ENCODE measurements at regions not wholly inside any gene's neighbourhood (a gene's known extent, or its start where the extent isn't known, plus 50 kb on each side); places are given as distances from the start of the nearest gene placed in this dataset.

GRCh38 chr3:102087236-102087635 is 237.9 kb downstream of the NFKBIZ start:
- H3K4me3 ChIP-seq (ENCODE audit: low read depth in 1 of 2, low read length in 2 of 2), result no peak overlapping the region
- peaks cover 7% of the 10 kb centered on the region for H3K27me3 ChIP-seq (ENCODE audit: insufficient read depth, low read length, poor library complexity)
- H3K79me2 ChIP-seq (ENCODE audit: insufficient read depth, low read length), result no peaks in the 10 kb centered on the region
- ATAC-seq (ENCODE audit: insufficient read depth, low read depth) (no peak), DNase-seq (no peak)
- H3K36me3 ChIP-seq (ENCODE audit: insufficient read depth, low read length), result no peaks in the 10 kb centered on the region
- H3K4me2 ChIP-seq (ENCODE audit: insufficient read depth, low read length), result no peak overlapping the region
- H3K27ac ChIP-seq (ENCODE audit: low read length), result no peak overlapping the region
- H3K4me1 ChIP-seq (ENCODE audit: insufficient read depth, low read length), result no peaks in the 10 kb centered on the region
- no peaks in the 10 kb centered on the region for H4K20me1 ChIP-seq (ENCODE audit: insufficient read depth, low read length)
- no peak overlapping the region for H2AFZ ChIP-seq (ENCODE audit: low read depth, low read length)
- TF ChIP-seq CTCF (IDR thresholded peaks at IDR 0.05; ENCODE audit: borderline replicate concordance, extremely low read depth, low read length, poor library complexity, severe bottlenecking) (no peak), EZH2 (IDR thresholded peaks at IDR 0.05; ENCODE audit: borderline replicate concordance, low read depth, low read length, severe bottlenecking) (no peak)
- H3K9ac ChIP-seq (ENCODE audit: low read depth, low read length), result no peak overlapping the region
- no peaks in the 10 kb centered on the region for H3K9me3 ChIP-seq (ENCODE audit: insufficient read depth, low read length, severe bottlenecking)

- Histone ChIP-seq H3K4me2 (ENCODE audit: insufficient read depth, low read length) (no peak overlapping the region), H3K9me3 (ENCODE audit: insufficient read depth, low read length, severe bottlenecking) (no peaks in the 10 kb centered on the region), H3K27me3 (ENCODE audit: insufficient read depth, low read length, poor library complexity) (peaks cover 7% of the 10 kb centered on the region), H3K27ac (ENCODE audit: low read length) (no peak overlapping the region), H3K79me2 (ENCODE audit: insufficient read depth, low read length) (no peaks in the 10 kb centered on the region), H3K9ac (ENCODE audit: low read depth, low read length) (no peak overlapping the region), H4K20me1 (ENCODE audit: insufficient read depth, low read length) (no peaks in the 10 kb centered on the region), H3K36me3 (ENCODE audit: insufficient read depth, low read length) (no peaks in the 10 kb centered on the region), H3K4me3 (ENCODE audit: low read depth in 1 of 2, low read length in 2 of 2) (no peak overlapping the region), H2AFZ (ENCODE audit: low read depth, low read length) (no peak overlapping the region), H3K4me1 (ENCODE audit: insufficient read depth, low read length) (no peaks in the 10 kb centered on the region)
- DNase-seq (no peak), ATAC-seq (ENCODE audit: insufficient read depth, low read depth) (no peak)
- no peak for TF ChIP-seq CTCF (IDR thresholded peaks at IDR 0.05; ENCODE audit: borderline replicate concordance, extremely low read depth, low read length, poor library complexity, severe bottlenecking)
- no peak for TF ChIP-seq EZH2 (IDR thresholded peaks at IDR 0.05; ENCODE audit: borderline replicate concordance, low read depth, low read length, severe bottlenecking)
Measured at GRCh38 chr3:102089239-102089638, 239.9 kb downstream of the NFKBIZ start.

- no peak for ATAC-seq (ENCODE audit: insufficient read depth, low read depth)
- no peaks in the 10 kb centered on the region for H3K36me3 ChIP-seq (ENCODE audit: insufficient read depth, low read length)
- H3K9ac ChIP-seq (ENCODE audit: low read depth, low read length), result no peak overlapping the region
- H3K4me1 ChIP-seq (ENCODE audit: insufficient read depth, low read length), result no peaks in the 10 kb centered on the region
- DNase-seq, result no peak
- no peak overlapping the region for H2AFZ ChIP-seq (ENCODE audit: low read depth, low read length)
- no peak overlapping the region for H3K27ac ChIP-seq (ENCODE audit: low read length)
- peaks cover 7% of the 10 kb centered on the region for H3K27me3 ChIP-seq (ENCODE audit: insufficient read depth, low read length, poor library complexity)
- no peaks in the 10 kb centered on the region for H3K79me2 ChIP-seq (ENCODE audit: insufficient read depth, low read length)
- H3K9me3 ChIP-seq (ENCODE audit: insufficient read depth, low read length, severe bottlenecking), result no peaks in the 10 kb centered on the region
- H3K4me2 ChIP-seq (ENCODE audit: insufficient read depth, low read length), result no peak overlapping the region
- TF ChIP-seq CTCF (IDR thresholded peaks at IDR 0.05; ENCODE audit: borderline replicate concordance, extremely low read depth, low read length, poor library complexity, severe bottlenecking) (no peak), EZH2 (IDR thresholded peaks at IDR 0.05; ENCODE audit: borderline replicate concordance, low read depth, low read length, severe bottlenecking) (no peak)
- no peaks in the 10 kb centered on the region for H4K20me1 ChIP-seq (ENCODE audit: insufficient read depth, low read length)
- no peak overlapping the region for H3K4me3 ChIP-seq (ENCODE audit: low read depth in 1 of 2, low read length in 2 of 2)
Measured at GRCh38 chr3:102089904-102090720, 240.8 kb downstream of the NFKBIZ start.

Measured in DND-41 (cell line).